ENCODE measurements at regions not wholly inside any gene's neighbourhood (a gene's known extent, or its start where the extent isn't known, plus 50 kb on each side); places are given as distances from the start of the nearest gene placed in this dataset.

DNA sequence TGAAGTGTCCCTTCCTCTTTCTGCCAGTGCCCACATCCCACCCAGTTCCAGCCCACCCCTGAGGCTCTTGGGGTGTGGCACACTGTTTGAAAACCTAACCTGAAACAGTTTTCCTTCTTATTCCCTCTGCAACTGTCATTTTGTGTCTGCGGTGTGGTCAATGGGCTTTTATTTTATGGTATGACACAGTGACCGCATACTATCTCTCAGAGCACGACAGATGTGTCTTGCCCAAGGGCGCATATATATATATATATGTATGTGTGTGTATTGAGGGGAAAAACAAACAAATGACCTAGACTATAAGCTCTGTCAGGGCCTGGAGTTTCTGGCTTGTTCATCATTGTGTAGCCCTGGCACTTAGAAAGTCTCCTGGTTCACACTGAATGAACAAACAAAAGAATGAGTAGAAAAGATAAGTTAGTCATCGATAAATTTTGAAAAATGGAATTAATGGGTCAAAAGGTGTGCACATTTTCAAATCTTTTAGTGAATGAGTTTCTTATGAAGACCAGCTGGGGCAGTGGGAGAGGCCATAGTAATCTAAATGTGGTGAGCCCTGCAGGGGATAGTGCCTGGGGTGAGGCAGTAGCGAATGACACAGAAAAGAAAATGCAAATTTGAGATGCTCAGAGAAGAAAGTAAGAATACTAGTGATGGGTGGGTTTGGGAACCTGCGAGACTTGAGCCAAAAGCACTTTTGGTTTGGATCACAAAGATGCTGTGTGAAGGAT lies 198.4 kb downstream of the SNX10 start:
- no peak for DNase-seq

DNA sequence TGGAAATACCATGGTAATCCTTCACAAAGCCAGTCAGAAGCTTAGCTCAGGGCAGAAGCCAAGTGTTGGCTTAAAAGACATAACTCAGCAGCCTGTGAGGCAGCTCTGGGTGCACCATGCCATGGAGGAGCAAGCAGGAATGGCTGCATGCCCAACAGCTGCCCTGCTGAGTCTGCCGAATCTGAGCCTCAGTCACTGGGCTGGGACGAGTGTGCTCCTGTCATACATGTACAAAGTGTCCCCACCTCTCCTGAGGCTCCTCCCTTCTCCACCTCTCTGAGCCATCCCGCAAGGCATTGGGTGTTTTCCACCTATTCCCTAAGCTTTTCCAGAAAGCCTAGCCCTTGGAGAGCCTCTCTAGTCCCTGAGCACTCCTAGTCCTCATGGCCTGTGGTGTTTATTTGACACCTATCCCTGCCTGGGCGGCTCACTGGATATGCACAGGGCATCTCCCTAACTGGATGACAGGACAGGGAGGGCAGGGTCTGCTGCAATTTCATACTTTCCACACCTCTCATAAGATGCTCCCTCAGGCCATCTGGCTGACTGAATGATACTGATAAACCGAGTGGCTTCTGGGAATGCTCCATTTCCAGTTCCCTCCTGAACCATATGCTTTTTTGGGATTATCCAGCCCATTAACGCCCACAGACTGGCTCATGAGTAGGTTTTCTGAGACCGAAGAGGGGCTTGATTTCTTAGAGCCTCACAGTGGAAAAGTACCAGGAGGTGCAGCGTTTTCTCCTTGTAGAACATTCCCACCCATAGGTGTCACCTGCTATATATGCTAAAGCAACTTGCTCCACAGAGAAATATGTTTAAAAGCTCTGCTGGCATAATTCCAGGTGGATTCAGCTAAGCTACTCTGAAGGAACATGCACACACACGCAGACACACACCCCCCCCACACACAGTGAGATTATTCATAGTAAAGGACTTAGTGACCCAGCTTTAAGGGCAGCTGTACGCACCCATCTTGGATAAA lies 199.3 kb downstream of the SNX10 start:
- no peak for DNase-seq

DNA sequence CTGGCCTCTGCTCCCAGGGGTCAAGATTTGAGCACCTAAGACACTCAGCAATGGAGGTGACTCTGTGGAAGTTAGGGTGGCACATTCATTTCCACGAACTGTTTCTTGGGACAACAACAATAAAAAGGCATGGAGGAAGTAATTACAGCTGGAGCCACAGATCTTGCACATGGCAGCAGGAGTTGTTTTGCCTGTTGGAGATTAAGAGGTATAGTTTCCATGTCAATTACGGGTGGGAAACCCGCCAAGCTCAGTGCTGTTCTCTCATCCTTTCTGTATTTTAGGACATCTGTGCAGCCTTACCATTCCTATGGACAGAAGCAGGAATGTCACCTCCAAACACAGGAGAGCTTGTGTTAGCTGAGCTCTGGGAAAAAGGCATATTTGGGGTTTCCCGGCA lies 201.2 kb downstream of the SNX10 start:
- no peak for DNase-seq

DNA sequence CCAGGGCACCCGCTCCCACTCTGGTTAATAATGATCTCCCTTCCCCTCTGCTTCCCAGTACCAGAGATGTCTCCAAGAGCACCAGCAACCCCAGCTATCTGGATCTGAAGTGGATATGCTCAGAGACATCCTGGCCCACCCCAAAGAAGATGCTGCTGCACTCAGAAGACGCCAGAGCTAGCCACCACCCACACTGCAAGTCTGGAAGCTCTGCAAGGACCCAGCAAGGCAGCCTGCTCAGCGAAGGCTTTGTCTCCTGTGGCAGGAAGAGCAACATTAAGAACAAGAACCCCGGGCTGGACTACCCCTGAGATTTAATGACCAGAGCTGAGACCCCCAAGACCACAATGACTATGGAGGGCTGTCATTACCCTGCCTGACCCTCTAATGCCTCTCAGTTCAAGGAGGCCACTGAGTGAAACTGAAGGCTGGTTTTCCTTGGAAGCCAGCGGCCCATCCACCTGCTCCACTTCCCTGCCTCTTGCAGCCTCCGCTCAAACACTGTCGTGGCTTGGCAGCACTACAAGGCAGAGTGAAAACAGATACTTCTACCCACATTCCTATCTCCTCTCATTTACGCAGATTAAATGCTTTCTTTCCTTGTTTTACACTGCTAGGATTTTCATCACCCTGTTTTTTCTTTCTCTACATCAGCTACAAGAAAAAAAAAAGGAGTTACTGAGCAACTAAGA lies 202.2 kb downstream of the SNX10 start:
- no peak for DNase-seq

DNA sequence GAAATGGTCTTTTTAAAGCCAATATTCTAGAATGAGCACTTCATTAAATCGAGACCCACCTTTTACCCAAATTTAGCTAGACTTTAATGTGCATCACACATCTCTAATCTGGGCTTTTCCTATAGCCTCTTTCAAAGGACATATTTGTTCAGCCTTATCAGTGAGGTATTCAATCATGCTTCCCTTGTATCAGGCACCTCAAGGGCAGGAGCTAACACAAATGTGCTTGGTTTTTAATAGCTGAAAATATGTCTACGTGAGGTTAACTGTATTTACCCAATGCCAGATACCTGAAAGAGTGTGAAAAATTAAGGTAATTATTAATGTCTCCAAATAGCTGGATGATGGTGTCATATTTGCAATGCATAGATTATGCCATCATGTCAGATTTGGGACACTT lies 203.9 kb downstream of the SNX10 start:
- no peak for DNase-seq

DNA sequence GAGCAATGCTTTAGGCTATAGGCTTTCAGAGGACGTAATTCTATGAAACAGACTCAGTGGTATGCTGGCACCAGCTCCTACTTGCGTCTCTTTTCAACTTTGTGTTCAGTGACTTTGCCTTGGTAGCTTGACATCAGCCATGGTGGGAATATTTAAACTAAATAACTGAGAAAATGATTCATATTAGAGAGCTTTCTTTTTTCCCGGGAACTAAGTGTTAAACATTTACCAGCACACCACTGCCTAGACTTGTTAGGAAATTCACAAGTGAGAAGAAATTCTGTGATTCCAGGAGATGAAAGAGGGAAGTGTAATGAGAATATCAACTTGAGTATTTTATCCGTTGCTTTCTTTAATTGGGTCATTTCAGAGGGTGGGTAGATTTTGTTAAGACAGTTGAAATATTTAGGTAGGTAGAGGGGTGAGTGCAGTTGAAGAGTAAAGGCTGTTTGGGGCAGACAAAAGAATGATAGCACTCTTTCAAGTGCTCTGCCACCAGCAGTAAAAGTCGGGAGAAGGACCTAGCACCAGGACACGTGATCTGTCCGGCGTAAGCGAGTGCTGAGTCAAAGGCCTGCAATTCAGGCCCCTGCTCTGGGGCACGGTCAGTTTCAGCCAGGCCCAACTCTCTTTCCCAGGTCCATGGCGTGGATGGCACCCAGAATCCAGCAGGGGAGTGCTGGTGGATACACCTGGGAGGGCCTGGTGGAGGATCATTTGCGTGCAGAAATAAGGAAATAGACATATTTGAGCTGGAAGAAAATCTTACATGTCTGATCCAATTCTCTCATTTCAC lies 206.3 kb downstream of the SNX10 start:
- no peak for DNase-seq

DNA sequence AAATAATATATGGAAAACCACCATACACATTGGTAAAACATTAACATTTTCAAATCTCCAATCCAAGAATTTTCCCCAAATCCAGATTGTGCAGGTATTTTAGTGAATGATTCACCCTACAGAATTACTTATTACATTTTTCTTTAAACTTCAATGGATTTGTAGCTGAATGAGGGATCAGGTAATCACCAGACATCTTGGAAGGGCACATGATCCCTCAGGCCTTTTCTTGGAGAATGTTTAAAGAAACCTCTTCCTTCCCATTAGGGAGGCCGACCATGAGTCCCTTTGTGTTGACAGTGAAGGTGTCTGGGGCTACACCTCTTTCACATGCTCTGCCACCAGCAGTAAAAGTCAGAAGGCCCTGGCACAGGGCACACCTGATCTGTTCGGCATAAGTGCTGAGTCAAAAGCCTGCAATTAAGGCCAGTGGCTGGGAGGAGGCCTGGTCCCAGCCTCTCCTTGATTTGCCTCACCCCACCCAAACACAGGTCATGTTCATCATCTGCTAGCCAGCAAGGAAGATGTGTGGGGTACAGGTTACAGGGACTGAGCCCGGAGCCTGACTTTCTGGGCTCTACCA lies 207.7 kb downstream of the SNX10 start:
- no peak for DNase-seq

DNA sequence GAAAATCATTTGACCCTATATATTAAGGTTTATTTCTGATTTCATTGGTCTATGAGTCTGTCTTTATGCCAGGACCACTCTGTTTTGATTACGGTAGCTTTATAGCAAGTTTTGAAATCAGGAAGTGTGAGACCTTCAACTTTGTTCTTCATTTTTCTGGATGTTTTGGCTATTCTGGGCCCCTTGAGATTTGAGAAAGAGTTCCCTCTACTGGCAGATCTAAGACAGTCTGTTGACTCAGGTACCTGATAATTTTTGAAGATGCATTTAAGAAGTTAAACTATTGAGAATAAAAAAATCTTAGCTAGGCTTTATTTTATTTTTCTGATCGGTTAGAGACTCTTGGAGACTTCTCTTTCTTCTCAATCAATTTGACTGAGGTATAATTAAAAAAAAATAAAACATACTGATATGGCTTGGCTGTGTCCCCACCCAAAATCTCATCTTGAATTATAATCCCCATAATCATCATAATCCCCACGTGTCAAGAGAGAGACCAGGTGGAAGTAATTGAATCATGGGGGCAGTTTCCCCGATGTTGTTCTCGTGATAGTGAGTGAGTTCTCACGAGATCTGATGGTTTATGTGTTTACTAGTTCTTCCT lies 209.2 kb downstream of the SNX10 start:
- DNase-seq = peak; percentile 56

DNA sequence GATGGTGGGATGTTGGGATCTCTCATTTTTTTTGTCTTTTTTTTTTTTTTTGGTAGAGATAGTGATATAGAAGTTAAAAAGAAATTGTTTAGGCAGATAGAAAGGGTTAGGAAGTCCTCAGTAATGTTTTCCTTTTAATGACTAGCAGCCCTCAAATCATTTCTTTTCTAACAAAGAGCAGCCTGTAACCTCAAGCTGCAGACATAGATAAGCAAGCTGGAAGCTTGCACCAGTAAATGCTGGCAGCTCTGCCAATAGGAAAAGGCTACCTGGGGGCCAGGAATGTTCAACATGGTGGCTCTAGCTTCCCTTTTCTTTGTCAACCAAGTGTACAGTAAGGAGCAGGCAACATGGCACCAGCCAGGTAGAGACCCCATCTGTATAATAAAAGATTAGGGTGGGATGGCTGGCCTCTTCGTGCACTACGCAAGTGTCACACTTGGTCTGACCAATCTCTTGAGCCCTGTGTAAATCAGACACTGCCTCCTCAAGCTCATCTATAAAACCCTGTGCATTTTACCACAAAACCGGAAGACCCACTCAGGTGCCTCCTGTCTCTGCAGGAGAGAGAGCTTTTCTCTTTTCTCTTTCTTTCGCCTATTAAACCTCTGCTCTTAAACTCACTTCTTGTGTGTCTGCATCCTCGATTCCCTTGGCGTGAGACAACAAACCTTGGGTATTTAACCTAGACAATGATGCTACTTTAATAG lies 212.9 kb downstream of the SNX10 start:
- DNase-seq = peak; percentile 30

DNA sequence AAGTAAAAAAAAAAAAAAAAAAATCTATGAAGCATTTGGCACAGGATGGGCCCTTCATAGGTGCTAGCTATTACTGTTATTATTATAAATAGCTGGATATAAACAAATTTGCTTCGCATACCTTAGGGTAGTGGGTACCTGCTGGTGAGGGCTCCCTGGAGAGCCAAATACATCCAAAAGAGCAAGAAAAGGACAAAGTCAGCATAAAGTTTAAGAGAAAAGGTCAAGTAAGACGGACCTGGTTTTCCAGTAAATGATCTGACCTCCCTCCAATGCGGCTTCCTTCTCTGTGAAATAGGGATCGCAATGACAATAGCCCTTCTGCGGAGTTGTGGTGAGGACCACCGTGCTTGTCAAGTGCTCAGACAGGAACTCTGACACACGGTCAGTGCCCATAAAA lies 214.5 kb downstream of the SNX10 start:
- no peak for DNase-seq

DNA sequence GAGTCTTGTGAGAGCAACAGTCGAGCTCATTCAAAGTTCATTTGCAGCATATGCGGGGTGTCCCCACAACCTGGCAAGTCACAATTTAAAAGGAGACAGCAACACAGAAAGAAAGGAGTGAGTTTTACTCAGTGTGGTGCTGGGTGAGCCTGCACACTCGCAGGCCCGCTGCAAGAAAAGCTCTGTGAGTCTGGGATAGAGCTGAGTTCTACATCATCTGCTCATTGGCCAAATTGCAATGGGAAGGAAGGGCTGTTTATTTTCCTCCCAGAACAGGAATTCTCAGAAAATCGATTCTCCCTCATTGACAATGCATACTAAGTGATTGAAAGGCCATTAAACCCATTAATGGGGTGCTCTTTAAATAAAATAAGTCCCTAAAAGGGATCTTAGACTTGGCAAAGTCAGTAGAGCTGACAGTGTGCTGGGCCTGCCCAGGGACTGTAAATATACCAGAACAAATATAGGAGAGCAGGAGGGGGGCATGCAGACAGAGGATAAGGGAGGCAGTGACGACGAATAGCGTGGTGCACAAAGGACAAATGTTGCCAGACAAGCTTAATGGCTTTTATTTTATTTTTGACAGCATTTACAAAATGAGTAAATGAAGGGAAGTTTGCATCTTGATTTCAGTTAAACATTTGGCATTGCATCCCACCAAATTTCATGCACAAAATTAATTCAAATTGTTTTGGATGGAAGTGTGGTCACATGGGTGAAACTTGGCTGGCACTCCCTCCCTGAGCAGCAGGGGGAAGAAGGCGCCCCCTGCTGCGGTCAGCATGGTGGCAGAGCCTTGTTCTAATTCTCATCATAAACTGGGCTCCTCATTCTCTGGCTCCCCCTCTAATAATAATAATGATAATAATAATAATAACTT lies 215.7 kb downstream of the SNX10 start:
- no peak for DNase-seq

DNA sequence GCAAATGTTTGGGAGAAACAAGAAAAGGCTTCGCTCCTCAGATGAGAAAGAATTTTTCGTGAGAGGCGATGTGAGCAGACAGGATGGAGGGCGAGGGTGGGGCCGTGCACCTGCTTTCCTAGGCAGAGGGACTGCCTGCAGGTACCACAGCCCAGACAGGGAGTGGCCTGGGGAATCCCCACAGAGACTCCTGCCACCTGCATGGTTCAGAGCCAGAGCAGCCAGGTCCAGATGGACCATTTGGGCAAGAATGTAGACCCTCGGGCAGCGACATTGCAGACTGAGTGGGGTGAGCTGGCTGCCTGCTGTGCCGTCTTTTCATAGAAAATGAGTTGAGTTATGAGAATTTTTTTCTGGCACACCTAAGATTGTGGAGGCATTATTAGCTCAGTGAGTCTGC lies 216.8 kb downstream of the SNX10 start:
- DNase-seq = no peak

DNA sequence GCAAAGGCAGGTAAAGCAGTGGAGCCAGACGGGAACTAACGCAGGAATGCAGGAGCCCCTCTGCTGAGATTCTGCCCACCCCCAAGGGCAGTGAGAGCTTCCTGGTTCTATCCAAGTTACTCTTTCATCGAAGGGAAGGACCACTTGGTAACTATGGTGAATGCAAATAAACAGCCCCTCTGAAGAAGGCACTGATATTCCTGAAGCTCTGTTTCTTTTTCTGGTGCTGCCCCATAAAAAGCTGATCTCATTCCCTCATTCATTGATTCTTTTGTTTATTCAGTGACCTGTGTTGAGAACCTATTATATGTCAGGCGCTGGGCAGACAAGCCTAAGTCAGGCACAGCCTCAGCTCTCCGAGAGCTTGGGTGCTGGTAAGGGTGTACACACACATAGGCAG lies 217.3 kb downstream of the SNX10 start:
- DNase-seq = no peak

DNA sequence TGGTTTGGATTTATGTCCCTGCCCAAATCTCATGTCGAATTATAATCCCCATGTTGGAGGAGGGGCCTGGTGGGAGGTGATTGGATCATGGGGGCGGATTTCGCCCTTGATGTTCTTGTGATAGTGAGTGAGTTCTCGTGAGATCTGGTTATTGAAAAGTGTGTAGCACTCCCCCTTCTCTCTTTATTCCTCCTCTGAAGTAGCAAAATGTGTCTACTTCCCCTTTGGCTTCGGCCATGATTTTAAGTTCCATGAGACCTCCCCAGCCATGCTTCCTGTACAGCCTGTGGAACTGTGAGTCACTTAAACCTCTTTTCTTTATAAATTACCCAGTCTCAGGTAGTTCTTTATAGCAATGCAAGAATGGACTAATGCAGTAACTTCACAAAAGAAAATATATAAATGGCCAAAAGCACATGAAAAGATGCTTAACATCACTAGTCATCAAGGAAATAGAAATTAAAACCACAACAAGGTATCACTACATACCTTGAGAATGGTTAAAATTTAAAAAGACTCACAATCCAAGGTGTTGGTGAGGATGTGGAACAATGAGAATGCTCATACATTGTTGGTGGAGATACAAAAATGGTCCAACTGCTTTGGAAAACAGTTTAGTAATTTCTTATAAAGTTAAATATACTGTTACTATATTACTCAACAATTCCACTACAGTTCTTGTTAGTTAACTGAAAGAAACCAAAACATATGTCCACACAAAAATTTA lies 218.7 kb downstream of the SNX10 start:
- DNase-seq = no peak

DNA sequence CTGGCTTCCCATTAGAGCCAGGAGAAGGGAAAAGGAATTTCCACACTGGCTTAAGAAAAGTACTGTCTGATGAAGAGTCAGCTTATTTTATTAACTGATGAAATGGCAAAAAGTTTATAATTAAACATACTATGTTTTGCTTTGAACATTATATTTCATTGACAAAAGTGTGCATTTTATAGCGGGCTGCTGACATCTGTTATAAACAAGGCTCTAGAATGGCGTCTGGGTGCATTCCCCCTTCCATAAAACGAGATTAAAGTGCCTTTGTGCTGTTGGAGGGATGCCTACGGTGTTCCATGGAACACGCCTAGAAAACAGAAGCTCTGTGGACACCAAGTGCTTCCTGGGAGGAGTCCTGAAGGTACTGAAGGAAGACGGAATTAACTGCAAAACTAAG lies 220.2 kb downstream of the SNX10 start:
- no peak for DNase-seq

DNA sequence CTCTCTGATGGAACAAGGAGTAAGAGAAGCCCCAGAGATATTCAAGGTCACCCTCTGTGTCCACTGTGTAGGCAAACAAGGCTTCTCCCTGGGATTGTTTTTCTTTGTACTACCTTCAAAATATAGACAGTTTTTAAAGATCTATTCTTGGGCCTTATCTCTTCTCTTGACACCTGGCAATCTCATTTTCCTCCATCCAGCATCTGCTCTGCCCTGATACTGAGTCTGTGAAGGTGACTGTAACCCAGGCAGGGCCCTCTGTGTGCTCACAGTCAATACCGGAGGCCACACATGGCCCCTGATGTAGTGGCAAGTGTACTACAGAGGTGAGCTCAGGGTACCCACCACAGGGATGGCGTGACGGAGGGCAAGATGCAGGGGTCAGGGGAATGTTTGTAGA lies 221.1 kb downstream of the SNX10 start:
- DNase-seq = no peak

DNA sequence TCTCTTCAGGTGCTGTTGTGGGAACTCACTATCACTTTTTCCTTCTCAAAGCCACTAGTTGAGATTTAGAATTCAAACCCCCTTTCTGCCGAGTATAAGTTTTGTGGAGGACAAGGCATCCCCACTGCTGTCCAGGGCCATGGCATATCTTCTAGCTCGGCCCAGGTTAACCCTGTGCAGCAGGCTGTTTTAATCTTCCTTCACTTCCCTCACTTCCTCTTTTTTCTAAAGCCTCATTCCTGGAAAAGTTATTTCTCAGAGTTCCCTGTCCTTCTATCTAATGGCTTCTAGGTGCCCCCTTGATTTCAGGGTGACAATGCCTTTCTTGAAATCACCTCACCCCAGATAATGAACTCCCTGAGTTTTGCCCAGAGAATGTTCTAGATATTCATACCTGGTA lies 222.3 kb downstream of the SNX10 start:
- DNase-seq = no peak

DNA sequence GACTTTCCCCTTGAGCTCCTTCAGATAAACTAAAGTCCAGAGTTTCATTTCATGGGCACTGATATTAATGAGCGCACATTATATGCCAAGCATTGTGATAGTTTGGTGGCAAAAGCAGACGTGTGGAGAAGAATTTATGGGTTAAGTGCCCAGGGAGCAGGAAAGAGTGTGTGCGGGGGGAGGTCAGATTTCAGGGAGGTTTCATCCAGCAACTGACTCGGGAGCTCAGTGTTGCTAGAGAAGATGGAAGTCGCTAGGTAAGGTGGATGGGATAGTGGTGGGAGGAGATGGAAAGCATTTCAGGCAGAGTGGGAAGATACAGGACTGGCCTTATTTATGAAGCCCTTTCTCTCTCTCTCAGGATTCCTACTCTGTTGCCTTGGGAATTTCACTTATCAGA lies 223.0 kb downstream of the SNX10 start:
- no peak for DNase-seq

DNA sequence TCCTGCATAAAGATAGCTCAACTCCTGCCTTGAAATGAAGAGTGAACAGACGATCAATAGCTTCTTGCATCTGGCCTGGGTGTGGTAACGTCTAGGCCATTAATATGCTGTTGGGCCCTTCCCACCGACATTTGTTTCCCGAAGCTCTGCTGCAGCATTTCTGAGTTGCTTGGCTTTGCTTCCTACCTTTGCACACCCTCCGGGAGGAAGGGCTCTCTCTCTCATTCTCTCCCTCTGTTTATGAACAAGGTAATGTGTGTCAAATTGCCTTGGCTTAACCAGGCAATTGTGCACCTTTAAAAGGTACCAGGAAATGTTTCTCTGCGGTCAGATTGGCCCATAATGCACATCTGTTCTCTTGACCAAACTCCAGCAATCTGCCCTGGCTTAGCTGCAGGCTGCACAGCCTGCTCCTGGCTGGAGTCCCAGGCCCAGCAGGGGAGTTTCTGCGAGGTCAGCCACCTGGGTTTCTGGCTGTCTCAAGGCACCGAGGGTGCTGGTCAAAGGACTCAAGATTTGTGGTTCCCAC lies 223.7 kb downstream of the SNX10 start:
- no peak for DNase-seq
